Activated naive CD4-positive, alpha-beta T cell (primary cell): ENCODE measurements at regions not wholly inside any gene's neighbourhood (a gene's known extent, or its start where the extent isn't known, plus 50 kb on each side); places are given as distances from the start of the nearest gene placed in this dataset.

Source experiments
- DNase-seq, 4 experiments: peaks; one replicate each; lab custom pipeline; 2025; lab: John Stamatoyannopoulos, UW

DNA sequence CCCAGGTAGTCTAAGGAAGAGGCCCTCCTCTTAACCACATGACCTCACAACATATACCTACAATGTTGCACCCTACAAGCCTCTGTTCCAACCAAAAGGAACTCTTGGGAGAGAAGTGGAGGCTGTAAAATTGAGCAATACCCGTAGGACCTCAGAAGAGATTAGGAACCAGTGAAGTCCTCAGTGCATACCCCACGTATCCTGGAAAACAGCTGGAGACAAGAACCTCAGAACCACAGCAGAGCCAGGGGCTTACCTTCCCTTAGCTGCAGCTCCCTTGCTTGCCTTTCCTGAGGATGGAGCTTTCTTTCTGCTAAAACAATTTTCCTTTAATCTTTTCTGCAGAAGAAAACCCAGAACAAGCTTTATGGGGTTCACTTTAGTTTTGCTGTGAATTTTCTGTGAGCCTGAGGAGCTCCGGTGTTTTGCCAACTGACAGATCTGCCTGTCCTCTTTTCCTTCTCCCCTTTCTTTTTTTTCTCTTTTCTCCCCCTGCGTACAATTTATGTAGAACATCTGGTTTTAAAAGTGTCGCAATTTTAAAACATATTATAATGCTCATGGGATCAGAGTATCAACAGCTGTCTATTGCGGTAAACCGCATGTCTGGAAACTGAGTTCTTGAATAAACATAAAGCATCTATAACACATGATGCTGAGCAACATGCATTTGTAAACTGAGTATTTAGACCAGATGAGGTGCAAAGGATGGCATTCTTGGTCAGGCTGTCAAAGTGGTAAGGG, 226.4 kb upstream of the MAF start:
- no peak for DNase-seq

DNA sequence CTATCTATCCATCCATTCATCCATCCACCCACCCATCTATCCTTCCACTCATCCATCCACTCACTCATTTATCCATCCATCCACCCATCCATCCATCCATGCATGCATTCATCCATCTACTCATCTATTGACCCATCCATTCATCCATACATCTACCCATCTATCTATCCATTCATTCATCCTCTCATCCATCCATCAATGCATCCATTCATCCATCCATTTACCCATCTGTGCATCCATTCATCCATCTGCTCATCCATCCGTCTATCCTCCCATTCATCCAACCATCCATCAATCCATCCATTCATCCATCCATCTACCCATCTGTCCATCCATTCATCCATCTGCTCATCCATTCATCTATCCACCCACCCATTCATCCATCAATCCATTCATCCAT, 224.5 kb upstream of the MAF start:
- no peak for DNase-seq

DNA sequence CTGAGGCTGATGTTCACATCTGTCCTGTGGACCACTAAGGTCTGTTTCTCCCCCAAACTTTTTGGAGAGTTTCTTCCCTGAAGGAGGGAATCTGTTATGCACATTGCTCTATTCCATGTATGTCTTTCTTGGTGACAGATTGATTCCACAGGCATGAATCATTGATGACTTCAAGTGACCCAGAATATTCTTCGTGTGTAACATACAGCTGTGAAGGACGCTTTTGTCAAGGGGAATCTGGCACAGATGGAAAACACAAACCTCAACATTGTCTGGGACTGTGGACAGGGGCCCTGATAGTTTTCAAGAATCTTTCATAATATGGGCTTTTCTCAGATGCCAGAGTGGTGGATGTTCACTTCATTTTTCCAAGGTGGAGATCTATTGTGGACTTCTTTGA, 223.1 kb upstream of the MAF start:
- DNase-seq, result no peak

DNA sequence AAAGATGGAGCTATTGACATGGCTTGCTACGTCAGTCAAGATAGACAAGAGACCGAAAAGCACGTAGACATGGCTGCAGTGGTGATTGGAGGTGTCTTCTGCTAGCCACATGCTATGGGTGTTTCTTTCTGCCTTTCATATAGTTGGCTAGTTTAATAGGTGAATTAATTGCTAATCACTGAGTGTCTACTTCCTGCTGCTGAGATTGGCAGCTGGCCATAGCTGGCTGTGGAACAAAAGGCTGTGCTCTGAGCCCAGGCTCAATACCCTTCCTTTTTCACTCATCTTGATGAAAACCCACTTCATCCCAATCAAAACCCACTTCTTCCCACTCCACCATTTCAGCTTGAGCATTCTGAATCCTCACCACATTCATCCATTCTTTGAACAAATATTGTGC, 221.4 kb upstream of the MAF start:
- no peak for DNase-seq

DNA sequence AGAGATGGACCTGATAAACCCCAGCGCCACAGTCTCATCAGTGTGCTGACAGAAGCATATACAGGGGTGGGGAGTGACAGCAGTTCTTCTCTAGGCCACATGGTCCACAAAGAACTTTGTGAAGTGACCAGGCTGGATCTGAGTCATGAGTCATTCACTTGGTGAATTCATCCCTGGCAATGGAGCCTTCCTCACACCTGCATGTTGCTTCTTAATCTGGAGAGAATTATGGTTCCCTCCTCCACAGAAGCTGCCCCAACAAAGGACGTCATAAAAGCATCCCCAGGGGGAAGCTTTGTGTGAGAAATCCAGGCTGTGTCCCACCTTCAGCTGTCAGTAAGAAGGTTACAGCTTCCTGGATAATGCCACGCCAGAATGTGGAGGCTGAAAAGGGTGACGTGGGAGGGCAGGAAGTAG, 215.6 kb upstream of the MAF start:
- no peak for DNase-seq

DNA sequence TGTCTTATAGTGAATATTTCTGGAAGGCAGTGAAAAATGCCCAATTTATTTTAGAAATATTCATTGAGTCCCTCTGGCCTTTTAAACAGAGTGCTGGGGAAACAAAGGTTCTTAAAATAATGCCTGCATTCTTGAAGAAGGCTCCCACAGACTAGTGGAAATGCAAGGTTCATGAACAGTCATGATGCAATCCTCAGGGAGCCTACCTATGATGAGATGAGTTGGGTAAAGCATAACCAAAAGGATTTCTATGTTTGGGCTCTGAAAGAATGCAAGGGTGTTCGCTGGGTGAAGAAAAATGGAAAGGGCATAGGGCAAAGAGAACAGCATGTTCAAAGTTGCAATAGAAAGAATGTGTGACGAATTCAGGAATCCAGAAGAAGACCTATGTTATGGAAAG, 214.5 kb upstream of the MAF start:
- DNase-seq, result no peak

DNA sequence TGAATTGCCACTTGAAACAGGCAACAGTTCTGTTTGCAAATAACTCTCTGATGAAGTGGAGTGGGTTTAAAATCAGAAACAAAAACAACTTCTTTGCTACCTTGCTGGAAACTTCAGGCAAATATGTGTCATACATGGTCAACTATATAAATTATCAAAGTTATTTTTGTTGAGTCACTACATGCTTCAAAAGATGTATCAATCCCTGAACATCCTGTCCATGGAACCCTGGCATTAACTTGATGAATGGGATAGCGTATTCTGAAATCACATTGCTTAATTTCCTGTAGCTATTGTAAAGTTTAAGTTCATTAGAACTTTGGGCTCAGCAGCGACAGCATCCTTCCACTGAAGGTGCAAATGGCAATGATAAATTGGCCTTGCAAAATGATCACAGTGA, 213.6 kb upstream of the MAF start:
- no peak for DNase-seq

DNA sequence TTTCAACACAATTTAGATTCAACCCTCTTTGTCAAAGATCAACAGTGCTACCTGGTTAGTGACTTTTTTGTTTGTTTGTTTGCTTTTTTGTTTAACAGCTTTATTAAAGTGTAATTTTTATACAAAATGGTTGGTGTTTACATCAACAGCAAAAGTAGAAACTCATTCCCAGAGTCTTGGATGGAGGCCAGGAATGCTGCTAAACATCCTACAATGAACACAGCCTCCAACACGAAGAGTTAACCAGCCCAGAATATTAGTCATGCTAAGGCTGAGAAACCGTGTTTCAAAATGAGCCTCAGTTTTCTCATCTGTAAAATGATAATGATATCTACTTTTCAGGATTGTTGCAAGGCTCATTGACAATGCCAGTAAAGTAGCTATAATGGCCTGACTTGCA, 211.0 kb upstream of the MAF start:
- no peak for DNase-seq

DNA sequence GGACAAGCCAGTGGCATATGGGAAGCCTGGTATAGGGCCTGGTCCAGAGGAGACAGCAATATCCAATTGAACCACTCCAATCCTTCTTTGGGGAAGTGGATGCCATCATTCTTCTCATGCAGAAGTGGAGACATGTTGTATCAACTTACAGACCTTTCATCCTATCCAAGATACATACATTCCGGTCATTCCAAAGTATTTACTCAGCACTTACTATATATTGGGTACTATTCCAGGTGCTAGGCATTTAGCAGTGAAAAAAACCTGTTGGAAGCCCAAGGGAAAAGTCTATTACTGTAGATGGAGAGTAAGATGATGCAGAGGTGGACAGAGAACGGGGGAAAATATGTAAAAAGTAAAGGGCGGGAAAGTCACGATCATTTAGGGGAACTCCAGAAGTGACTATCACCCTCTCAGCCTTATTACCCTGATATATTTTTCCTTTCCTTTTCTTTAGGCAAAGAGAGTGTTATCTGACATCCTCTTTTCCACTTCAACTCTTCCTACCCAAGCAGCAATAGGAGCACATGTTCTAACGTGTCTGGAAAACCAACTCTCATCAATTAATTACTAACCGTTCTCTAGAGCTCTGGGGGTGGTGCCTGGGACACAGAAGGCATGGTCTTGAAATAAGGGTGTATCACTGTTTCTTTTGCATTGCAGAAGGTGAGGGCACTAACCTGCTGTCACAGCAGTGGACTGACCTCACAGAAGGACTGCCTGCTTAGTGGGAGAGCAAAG, 210.1 kb upstream of the MAF start:
- DNase-seq, result no peak

DNA sequence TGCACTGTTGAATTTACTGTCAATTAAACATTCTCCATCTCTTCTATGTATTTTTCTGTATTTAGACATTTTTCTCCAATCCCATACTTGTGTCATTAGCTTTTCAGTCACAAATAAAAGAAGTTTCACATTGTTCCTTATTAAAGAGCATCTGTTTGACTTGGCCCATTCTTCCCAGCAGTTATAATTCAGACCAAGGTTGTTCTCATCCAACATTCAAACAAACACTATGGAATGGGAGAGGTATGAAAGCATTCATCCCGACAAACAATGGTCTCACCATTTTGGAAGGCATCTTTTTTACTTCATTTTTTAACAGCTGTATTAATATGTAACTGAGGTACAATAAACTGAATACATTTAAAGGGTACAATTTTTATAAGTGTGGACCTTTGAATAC, 208.8 kb upstream of the MAF start:
- no peak for DNase-seq

DNA sequence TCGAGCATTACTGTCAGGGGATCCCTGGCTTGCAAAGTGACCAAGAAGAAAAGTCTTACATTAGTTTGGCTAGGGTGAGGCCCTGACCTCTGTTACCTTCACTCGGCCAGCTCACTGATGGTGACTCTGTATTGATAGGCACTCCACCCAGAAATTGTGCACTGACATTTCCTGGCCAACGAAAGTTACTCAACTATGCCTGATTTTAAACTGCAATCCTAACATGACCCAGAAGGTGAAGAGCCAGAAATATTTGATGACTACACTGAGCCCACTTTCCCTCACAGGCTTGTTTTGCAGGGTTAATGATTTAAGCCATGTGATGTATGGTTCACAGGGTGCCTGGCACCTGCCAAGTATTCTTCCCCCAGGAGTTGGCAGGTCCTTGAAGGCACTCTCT, 208.2 kb upstream of the MAF start:
- DNase-seq, result no peak

DNA sequence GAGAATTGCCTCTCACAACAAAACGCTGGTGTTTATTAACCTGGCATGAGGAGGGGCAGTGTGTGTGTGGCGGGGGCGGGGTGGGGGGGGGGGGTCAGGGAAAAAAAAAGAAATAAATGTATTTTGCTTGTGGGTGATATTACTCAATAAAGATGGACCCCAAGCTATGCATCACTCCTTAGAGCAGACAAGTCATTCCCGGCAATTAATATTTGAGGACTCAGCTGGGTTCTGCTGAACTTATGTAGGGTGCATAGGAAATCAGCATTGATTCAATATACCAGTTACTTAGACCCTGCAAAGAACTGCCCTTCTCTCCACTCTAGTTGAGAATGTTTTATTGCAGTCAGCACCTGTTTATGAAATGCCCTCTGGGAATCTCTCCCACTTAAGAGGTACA, 206.2 kb upstream of the MAF start:
- no peak for DNase-seq

DNA sequence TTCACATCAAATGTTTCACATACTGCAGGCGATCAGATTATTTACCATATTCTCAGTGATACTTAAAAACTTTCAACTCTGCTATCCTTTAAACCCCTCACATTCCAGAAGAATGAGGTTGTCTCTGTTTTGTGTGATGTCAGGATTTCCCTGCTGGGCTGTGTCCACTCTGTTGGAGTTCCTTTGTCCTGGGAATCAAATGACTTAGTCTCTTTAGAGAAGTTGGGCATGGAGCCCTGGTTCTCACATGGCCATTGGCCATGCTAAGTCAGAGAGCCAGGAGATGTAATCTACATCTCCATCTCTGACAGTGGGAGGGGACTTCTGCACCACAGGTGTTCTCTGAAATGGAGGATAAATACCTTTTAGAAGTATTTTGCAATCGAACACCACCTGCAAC, 205.1 kb upstream of the MAF start:
- DNase-seq, result no peak

DNA sequence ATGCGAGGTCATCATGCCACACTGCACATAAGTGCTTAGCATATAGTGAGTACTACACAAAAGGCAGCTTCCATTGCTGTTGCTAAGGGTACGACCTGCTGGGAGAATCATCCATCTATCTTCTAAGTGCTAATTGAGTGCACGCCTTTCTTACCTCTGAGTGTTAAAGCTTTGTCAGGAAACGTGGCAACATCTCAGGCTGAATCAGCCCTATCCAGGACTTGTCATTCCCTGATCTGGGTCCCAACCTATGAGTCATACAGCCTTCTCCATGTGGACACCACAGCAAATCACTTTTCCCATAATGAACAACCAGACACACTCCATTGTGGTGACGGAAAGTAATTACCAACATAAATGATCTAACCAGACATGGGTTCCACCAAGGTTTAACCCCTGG, 201.1 kb upstream of the MAF start:
- no peak for DNase-seq

DNA sequence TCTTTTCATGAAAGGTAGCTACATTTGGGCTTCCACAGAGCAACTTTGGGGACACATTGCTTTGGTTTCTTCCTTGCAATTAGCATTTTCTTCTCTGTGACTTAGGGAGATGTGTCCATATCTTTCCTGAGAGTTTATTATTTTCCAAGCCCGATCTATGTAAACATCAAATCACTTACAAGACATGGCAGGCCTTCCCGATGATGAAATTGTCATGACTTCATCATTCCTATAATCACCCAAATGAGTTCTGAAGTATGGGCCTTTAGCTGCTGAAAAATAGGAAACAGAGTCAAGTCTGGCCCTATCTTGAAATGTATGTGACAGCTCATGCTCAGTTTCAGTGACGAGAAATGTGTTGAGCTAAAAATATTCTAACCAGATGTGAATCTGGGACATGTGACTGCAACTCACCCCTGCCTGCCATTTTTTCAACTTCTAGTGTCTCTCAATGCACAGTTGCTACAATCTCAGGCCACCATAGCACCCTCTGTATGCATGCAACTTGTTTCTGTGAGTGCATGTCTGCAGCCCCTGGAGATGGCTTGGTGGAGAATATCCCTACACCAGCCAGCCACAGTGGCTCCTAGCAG, 199.6 kb upstream of the MAF start:
- DNase-seq, result no peak

DNA sequence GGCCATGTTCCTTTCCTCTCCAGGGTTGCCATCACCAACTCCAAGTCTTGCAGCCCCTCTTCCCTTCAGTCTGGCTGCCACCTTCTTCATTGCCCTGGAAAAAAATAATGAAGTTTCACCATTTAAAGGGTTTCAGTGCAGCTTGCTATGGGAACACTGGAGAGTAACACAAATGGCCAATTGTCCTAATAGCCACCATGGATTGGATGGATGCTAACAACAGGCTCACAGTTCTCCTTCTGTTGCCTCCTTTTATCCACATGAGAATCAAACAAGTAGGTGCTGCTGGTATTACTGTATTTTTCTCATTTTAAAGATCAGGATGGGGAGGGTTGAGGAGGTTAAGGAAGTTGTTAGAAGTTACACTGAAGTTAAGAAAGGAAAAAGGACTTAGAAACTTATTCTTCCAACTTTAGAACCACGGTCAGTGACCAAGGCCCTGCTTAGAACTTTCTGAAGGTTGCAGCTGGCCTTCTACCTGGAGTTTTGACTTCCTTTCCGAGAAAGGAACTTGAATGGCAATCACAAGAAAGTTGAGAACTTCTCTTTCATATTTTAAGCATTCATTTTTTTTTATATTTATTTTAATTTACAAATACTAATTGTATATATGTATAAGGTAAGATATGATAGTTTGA, 198.0 kb upstream of the MAF start:
- DNase-seq, result no peak

DNA sequence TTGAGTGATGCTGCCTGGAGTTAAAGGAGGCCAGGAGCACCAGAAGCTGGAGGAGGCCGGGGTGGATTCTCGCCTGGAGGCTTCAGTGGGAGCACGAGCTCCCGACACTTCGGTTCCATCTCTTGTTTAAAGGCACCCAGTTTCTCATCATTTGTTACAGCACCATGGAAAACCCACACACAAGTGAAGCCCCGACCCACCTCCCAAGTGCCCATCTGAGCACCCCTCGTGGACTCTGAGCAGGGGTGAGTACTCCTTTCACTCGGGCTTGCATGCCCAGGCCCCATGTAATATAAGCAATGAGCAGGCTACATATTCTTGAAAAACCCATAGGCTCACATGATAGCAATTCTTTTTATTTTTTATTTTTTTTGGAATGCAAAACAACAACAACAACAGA, 196.9 kb upstream of the MAF start:
- no peak for DNase-seq

DNA sequence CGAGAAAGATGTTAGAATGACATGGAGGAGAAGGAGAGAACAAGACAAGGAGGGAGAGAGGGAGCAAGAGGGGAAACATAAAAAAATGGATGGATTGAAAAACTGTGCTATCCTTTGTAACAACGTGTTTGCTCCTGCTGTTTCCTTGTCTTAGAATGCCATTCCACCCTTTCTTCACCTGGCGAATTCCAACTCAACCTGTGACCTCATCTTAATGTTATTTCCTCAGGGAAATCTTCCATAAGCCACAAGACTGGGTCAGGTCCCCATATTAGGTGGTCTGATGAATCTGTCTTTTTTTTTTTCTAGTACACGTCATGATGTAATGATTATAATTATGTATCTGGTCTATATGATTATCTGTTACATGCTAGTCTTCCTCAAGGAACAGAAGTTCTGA, 195.0 kb upstream of the MAF start:
- no peak for DNase-seq

DNA sequence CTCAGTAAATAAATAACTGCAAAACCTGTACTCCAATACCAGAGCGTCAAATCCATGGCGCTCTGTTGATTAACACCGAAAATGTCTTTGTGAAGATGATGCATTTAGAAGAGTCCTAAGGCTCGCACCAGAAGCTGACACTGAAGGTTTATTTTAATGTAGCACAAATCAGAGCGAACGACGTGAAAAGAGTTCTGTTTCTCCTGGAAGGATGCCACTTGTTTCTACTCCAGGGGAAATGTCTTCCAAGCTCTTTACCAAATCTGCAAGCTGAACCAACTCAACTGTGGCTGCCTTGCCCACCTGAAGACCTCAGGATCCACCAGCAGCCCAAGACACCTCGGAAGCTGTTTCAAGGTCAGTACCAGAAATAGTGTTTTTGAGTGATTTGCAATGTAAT, 194.4 kb upstream of the MAF start:
- no peak for DNase-seq

DNA sequence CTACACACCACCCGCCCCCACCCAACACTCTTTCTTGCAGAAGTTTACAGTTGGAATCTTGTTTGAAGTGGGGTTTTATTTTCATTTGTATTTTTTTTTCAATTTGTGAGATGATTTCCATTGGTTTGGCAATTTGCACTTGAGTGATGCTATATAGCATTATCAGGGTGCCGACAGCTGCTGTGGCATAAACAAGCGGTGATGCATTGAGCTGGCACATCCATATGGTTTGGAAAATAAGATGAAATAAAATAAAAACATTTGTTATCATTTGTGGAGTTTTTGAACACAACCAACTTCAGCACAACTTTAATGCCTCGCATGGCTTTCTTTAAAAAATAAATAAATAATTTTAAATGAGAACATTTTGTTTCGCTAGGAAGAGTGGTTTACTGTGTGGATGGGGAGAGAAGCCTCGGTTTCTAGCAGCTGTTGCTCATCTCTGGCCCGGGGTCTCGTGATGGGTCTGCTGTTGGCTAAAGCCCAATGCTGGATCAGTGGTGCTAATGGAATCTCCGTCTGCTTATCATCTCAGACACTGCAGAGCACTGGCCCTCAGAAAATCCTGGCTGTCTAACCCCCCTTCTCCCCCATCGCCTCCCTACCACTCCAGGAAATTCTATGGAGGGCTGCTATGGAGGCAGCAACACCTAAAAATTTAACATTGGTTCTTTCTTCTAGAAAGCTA, 192.3 kb upstream of the MAF start:
- no peak for DNase-seq

DNA sequence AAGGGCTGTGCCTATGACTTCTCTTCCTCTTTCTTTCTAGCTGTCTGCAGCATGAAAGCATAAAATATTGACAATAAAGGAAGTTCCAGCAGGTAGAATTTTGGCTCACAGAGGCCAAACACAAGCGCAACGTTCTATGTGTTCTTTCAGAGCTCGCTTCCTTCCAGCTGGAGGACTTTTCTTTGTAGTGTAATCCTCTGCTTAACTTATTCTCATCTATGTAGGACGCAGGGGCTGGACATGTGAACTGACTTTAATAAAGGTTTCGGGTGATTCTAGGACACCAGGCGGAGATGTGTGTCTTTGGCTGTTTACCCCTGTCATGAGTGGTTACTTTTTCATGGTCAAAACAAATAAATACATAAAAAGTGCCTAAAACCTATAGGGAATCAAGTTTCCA, 191.5 kb upstream of the MAF start:
- no peak for DNase-seq

DNA sequence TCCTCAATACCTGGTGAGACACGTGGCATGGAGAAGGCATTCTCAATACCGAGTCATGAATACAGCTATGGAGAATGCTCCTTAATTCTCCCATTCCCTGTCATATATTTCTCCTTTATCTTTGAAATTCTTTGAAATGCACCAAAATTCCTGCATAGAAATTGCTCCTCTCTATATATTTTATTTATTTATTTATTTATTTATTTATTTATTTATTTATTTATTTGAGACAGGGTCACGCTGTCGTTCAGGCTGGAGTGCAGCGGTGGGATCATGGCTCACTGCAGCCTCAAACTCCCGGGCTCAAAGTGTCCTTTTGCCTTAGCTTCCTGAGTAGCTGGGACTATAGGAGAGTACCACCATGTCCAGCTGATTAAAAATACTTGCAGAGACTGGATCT, 190.3 kb upstream of the MAF start:
- no peak for DNase-seq

DNA sequence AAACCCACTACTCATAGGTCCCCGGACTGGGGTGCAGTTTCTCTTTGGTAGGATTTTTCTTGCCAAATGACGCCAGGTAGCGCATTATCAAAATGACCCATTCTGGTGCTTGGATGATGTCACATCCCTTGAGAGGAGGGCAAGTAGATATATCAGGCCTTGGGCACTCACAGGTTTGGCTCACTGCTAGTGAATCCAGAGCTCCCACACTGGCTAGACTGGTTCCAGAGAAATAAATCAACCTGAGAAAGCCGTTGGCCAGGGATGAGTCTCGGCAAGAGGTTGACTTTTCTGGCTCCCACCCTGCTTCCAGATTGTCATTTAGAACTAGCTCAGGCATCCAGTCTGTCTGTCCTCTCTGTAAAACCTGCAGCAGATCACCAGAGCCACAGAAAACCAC, 188.4 kb upstream of the MAF start:
- DNase-seq, result no peak
